ENCODE measurements at regions not wholly inside any gene's neighbourhood (a gene's known extent, or its start where the extent isn't known, plus 50 kb on each side); places are given as distances from the start of the nearest gene placed in this dataset.
"Not testable (repeated sequence)": the region's sequence is repeated elsewhere in the genome, so short reads cannot be mapped to it uniquely, and the experiment has no call there.

GRCh38 chr7:35853194-35853593 lies 52.3 kb downstream of the SEPTIN7 start:
- H3K23ac ChIP-seq (ENCODE audit: insufficient read length, low read depth, low read length); H3K27me3 ChIP-seq (ENCODE audit: insufficient read depth, low read length); H3T11ph ChIP-seq (ENCODE audit: low read length); H3K27me3 Mint-ChIP-seq (ENCODE audit: low read depth); H3K9ac ChIP-seq (ENCODE audit: extremely low read depth, insufficient read length, low read length); H3K4me3 Mint-ChIP-seq; H2BK5ac ChIP-seq (ENCODE audit: insufficient read length, low read length); H2BK120ac ChIP-seq (ENCODE audit: low read depth, low read length, poor library complexity, severe bottlenecking); H2BK20ac ChIP-seq (ENCODE audit: low read depth, low read length, poor library complexity, severe bottlenecking); H3K4ac ChIP-seq (ENCODE audit: low read depth, low read length); H4K5ac ChIP-seq (ENCODE audit: insufficient read length, low read depth, low read length); H4K8ac ChIP-seq (replicated peaks; ENCODE audit: insufficient read length, low read depth, low read length); H3K79me1 ChIP-seq (ENCODE audit: insufficient read depth, low read depth, low read length, poor library complexity, severe bottlenecking); H3K79me2 ChIP-seq (ENCODE audit: insufficient read depth, low read length); H3K4me1 ChIP-seq (ENCODE audit: insufficient read depth, low read length); H4K20me1 ChIP-seq (ENCODE audit: control insufficient read depth, insufficient read depth, insufficient read length); H2BK12ac ChIP-seq (ENCODE audit: insufficient read length, low read depth, low read length); H3K18ac ChIP-seq (ENCODE audit: insufficient read length, low read depth, low read length); H3K9me3 ChIP-seq (ENCODE audit: control insufficient read depth, low read depth, low read length); H3K56ac ChIP-seq (ENCODE audit: insufficient read length, low read depth, low read length); H3K4me2 ChIP-seq (ENCODE audit: insufficient read depth, insufficient read length, low read length); H4K91ac ChIP-seq (ENCODE audit: insufficient read length, low read depth, low read length); H3K14ac ChIP-seq (ENCODE audit: insufficient read depth, low read length); H2AFZ ChIP-seq (ENCODE audit: low read length); H3K23me2 ChIP-seq (ENCODE audit: insufficient read length, low read depth, low read length, poor library complexity, severe bottlenecking); H2BK15ac ChIP-seq (ENCODE audit: low read depth, low read length); H2AK5ac ChIP-seq (ENCODE audit: insufficient read length, low read length); H3K27ac ChIP-seq (ENCODE audit: insufficient read length, low read depth, low read length); DNase-seq; H3K9me3 Mint-ChIP-seq: not testable (repeated sequence)
- Mint-ChIP-seq H3K4me1 (peaks cover 8 to 11% of the 10 kb centered on the region in 2 experiments; a peak in 3 of 4 replicates), H3K36me3 (ENCODE audit: insufficient read depth in 1 of 3, low read depth in 3 of 3) (peaks cover 20 to 29% (median 29%) of the 10 kb centered on the region in 3 experiments), H3K27ac (peak overlapping the region in 1 of 3 experiments; percentile 34; a peak in 1 of 7 replicates)
- WGBS (ENCODE audit: extremely low coverage, insufficient read length, low lambda C conversion rate): no CpG with 5 or more reads among the region's 7 CpGs
